Left ventricle myocardium inferior (tissue), 1 donor: ENCODE measurements at regions not wholly inside any gene's neighbourhood (a gene's known extent, or its start where the extent isn't known, plus 50 kb on each side); places are given as distances from the start of the nearest gene placed in this dataset.

Experiments
- DNase-seq: peaks from one replicate; pipeline ENCODE4 v3.0.0-alpha.2; 2020
- H3K27ac ChIP-seq: fragments of 200-600 bp; replicated peaks from 2 replicates; pipeline ENCODE4 v1.8.0; 2021
- H3K27me3 ChIP-seq: fragments of 200-600 bp; 2 replicates; pipeline ENCODE4 v1.8.0; 2021; ENCODE audit warnings: low read depth
- H3K36me3 ChIP-seq: fragments of 200-600 bp; 2 replicates; pipeline ENCODE4 v1.8.0; 2021
- H3K4me1 ChIP-seq: fragments of 200-600 bp; 2 replicates; pipeline ENCODE4 v1.8.0; 2021
- H3K4me3 ChIP-seq: fragments of 200-600 bp; 2 replicates; pipeline ENCODE4 v1.8.0; 2021; ENCODE audit warnings: mild to moderate bottlenecking, moderate library complexity
- H3K9me3 ChIP-seq: fragments of 200-600 bp; replicated peaks from 2 replicates; pipeline ENCODE4 v1.8.0; 2021
- CTCF ChIP-seq: fragments of 200-600 bp; IDR thresholded peaks from 2 replicates; pipeline ENCODE4 v1.8.0; 2021; ENCODE audit warnings: antibody characterized with exemption, mild to moderate bottlenecking, borderline replicate concordance
- intact Hi-C: fragments of 100-400 bp; cut with micrococcal nuclease; formaldehyde crosslinking; loops from one replicate; pipeline ENCODE4 v1.11.0; 2022
- donor health status: DM: no; HTN: yes; CAD: no; lungs with severe emphysema.

- no peaks in the 10 kb centered on the region for H3K36me3 ChIP-seq
- no peak for DNase-seq
- no peak overlapping the region for H3K27ac ChIP-seq
- H3K9me3 ChIP-seq, result no peaks in the 10 kb centered on the region
- peaks cover 16% of the 10 kb centered on the region for H3K4me1 ChIP-seq
- intact Hi-C loops, result no loop called here
- peaks cover 1% of the 10 kb centered on the region for H3K27me3 ChIP-seq
- no peak for TF ChIP-seq CTCF
- H3K4me3 ChIP-seq, result no peak overlapping the region
Observed at GRCh38 chr6:16948396-16948795, 153.5 kb upstream of the STMND1 start.

GRCh38 chr6:16947375-16948015 is 154.4 kb upstream of the STMND1 start:
- no peak overlapping the region for H3K4me3 ChIP-seq
- H3K36me3 ChIP-seq, result no peaks in the 10 kb centered on the region
- H3K27ac ChIP-seq, result no peak overlapping the region
- H3K9me3 ChIP-seq, result no peaks in the 10 kb centered on the region
- no peak for TF ChIP-seq CTCF
- intact Hi-C loops, result no loop called here
- H3K4me1 ChIP-seq, result peaks cover 16% of the 10 kb centered on the region
- DNase-seq, result no peak
- no peaks in the 10 kb centered on the region for H3K27me3 ChIP-seq

GRCh38 chr6:16944596-16944995 is 157.3 kb upstream of the STMND1 start:
- no peak overlapping the region for H3K4me3 ChIP-seq
- H3K4me1 ChIP-seq, result peaks cover 16% of the 10 kb centered on the region
- TF ChIP-seq CTCF, result no peak
- no peaks in the 10 kb centered on the region for H3K9me3 ChIP-seq
- H3K36me3 ChIP-seq, result no peaks in the 10 kb centered on the region
- H3K27me3 ChIP-seq, result peaks cover 8% of the 10 kb centered on the region
- no peak for DNase-seq
- no peak overlapping the region for H3K27ac ChIP-seq
- intact Hi-C loops, result no loop called here

- Histone ChIP-seq H3K36me3 (no peaks in the 10 kb centered on the region), H3K27me3 (peaks cover 9% of the 10 kb centered on the region), H3K27ac (no peak overlapping the region), H3K4me1 (no peaks in the 10 kb centered on the region), H3K4me3 (no peak overlapping the region), H3K9me3 (no peaks in the 10 kb centered on the region)
- DNase-seq, result no peak
- intact Hi-C loops, result no loop called here
- TF ChIP-seq CTCF, result no peak
Observed at GRCh38 chr6:16939839-16940238, 162.0 kb upstream of the STMND1 start.

- no peak for DNase-seq
Observed at GRCh38 chr6:16939351-16939750, 162.5 kb upstream of the STMND1 start.

More at GRCh38 chr6:16939351-16939750, 162.5 kb upstream of the STMND1 start:
- intact Hi-C loops, result no loop called here
- H3K27ac ChIP-seq, result no peak overlapping the region
- no peaks in the 10 kb centered on the region for H3K4me1 ChIP-seq
- no peaks in the 10 kb centered on the region for H3K9me3 ChIP-seq
- no peaks in the 10 kb centered on the region for H3K36me3 ChIP-seq
- H3K27me3 ChIP-seq, result peaks cover 9% of the 10 kb centered on the region
- no peak for TF ChIP-seq CTCF
- H3K4me3 ChIP-seq, result no peak overlapping the region
